Stimulated activated CD4-positive, alpha-beta T cell treated with anti-CD3 and anti-CD28 coated beads, Interleukin-4, amount 100 ng/mL, for 24 hours (primary cell): ENCODE measurements at regions not wholly inside any gene's neighbourhood (a gene's known extent, or its start where the extent isn't known, plus 50 kb on each side); places are given as distances from the start of the nearest gene placed in this dataset.
"Not testable (repeated sequence)": the region's sequence is repeated elsewhere in the genome, so short reads cannot be mapped to it uniquely, and the experiment has no call there.

ENCODE experiments used
- DNase-seq: peaks from one replicate; pipeline ENCODE4 v3.0.0-alpha.2; 2020

DNA sequence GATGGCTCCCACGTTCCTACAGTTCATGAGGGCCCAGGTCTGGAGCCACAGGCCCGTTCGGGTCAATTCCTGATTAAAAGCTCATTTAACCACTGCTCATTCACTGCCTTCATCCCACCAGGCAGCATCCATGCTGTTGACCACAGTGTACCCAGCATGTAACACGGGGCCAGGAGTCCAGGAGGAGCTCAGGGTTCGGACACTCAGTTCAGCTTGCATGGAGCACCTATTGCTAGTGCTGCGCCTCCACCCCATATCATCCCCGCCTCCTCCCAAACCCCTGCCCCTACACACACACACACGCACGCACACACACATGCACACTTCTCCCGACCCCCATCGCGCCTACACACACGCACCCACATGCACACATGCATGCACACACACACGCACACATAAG is 72.9 kb upstream of the SNTG2 start:
- no peak for DNase-seq

DNA sequence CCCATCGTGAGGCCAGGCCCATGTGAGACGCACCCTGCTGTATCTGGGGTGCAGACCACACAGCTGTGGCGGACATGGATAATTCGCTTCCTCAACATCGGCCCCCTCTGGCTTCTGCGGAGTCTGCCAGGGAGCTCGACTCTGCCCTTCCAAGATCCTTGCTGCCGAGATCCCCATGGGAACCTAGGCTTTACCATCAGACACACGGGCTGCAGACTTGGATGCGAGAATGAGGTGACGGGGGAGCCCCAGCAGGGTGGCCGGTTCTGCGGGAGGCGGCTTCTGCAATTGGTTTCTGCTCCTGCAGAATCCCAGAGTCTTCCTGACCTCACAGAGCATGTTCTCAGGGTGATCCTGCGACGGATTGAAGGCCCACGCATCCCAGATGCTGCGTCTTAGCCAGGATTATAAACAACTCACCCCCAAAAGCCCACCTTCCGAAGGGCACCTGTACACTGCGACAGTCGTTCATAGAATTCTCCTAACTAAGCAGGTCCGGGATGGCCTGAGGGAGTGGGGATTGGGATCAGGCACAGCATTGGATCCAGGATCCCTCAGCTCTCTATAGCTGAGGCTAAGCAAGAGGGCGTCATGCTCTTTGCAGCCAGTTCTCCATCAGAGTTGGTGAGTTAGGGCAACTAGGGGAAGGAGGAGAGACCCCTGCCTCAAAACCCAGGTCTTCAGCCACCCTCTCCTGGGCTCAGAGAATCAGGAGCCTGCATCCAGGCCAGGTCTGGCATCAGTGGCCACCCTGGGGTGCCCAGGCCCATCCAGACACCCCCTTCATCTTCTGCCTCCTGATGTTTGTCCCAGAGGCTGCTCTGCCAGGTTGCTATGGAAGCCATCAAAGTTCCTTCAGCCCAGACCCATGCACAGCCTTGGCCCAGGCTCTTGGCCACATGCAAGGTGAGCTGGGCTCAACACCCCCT is 74.7 kb upstream of the SNTG2 start:
- DNase-seq, result no peak

DNA sequence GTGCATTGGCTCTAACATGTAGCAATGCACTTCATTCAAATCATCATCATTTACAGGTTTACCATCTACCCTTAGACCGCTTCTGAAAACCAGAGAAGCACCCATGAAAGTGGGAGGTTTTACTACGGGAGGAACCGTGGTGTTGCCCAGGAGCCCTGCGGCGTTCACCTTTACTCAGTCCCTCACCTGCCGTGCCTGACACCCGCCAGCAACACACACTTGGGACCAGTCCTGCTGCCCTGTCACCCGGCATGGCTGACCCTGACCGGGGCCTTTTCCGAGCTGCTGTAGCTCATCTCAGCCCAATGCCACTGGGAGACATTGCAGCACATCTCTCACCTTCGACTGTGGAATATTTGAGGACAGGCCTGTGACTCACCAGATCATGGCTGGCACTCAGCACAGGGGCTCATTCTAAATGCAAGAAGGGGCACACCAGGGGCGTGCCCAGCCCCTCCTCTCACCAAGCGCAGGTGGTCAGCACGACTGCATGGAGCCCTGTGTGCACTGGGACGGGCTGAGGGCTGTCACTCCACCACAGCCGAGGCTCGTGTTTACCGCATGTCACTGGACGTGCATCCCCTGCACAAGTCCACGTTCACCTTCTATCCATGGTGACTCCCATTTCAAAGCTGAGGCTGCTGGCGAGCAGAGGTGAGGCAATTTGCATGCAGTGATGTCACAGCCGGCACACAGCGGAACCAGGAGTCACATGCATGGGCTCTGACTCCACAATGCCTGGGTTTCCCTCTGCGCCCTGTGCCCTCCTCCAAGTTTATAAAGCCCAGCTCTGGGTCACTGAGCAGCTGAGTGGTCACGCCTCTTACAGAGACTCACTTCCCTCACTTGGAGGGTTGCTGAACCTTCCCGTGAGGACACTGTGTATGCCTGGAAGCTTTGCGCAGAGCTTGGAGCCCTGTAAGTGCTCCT is 76.7 kb upstream of the SNTG2 start:
- no peak for DNase-seq

DNA sequence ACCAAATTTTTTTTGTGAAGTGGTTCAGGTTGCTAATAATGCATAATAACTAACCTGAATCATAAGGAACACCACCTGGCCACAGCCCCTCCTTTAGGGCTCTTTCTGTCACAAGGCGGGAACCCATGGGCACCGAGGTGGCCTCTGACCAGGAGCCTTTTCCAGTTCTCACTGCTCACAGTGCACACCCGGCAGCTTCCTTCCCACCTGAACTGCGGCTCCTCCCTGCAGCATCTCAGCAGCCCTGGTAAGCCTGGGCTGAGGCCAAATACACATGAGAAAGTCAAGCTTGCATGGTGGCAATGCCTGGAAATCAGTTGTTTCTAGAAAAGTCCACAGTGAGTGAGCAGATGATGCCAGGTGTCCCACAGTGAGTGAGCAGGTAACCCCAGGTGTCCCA is 77.6 kb upstream of the SNTG2 start:
- DNase-seq, result no peak

DNA sequence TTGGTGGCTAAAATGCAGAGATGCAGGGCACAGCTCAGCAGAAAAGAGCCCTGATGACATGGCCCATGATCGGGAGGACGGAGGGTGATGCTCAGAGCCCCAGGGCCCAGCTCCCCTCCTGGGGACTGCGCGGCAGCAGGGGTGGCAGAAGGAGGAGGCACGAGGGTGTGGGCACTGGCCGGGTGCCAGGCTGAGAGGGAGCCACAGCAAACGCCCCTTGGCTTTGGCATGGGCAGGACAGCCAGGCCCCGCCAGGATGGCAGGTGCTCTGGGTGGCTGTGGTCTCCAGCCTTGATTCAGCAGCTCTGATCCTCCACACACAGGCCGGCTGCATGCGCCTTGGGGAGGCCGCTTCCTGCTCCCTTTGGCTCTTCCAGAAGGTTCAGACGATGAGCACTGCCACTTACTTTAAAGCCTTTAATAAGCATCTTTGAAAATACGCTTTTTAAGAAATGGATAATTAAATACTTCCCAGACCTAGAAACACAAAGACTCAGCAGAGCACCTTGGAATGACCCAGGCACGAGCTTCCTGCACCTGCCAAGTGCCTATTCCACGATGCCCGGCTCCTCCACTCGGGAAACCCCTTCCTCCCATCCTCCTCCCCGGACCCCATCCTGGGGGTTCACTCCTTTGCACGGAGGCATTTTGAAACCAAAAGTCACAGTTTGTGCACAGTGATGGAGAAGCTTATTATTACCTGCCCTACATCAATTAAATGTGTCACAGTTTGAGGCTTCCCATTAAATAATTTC is 78.5 kb upstream of the SNTG2 start:
- DNase-seq, result no peak

DNA sequence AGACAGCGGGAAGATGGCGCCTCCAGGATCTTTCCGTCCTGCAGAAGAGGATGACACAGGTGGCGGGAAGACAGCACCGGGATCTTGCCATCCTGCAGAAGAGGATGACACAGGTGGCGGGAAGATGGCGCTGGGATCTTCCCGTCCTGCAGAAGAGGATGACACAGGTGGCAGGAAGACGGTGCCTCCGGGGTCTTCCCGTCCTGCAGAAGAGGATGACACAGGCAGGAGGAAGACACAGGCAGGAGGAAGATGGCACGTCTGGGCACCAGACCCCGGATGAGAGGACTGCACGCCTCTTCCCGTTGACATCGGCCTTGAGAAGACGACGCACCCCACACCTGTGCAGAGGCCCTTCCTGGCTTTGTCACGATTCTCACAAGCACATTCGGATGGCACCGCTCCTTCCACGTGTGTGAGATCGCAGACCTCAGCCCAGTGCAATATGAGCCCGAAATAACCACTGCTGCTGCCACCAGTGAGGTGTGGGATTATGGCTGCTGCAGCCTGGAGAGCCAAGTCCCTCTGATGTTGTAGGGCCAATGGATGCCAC is 79.4 kb upstream of the SNTG2 start:
- DNase-seq, result no peak

DNA sequence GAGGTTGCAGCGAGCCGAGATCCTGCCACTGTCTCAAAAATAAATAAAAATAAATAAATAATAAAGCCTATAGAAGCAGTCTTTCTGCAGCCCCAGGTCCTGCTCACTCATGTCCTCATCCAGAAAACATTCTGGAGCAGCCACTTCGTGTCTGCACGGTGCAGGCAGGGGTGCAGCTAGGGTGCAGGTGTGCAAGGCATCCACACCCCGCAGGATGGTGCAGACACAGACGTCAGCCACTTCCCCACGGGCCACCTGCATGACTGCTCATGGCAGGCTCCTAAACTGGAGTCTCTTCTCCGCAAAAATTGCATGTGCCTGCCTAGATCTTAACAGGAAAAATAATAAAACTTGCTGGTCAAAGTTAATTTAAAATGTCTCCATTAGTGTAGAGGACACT is 80.2 kb upstream of the SNTG2 start:
- no peak for DNase-seq

DNA sequence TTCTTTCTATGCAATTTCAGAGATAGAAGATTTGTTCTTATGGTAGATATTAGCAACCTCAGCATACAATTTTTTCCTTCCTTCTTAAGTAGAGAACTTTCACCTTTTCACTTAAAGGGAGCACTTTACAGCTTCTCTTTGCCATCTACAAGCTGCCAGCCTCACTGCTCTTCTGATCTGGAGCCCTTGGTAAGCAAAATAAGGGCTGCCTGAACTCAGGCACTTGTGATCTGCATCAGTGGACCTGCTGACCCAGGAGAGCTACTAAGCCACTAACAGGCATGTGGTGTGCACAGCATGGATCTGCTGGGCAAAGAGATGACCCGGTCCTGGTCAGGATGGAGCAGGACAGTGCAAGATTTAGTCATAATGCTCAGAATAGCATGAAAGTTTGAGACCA is 80.8 kb upstream of the SNTG2 start:
- no peak for DNase-seq

DNA sequence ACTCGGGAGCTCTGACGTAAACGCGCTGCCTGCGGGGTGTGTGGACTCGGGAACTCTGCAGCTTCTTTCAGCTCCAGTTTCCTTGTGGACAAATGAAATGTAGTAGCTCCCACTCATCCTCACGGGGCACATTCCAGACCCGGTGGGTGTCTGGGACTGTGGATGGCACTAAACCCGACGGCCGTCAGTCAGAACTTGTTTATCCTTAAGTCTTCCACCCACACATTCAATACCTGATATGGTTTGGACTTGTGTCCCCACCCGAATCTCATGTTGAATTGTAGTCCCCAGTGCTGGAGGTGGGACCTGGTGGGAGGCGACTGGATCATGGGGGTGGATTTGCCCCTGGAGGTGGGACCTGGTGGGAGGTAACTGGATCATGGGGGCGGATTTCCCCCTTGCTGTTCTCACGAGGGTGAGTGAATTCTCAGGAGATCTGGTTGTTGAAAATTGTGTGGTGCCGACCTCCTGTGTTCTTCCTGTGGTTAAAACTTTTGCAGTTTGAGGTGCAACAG is 81.2 kb upstream of the SNTG2 start:
- no peak for DNase-seq

DNA sequence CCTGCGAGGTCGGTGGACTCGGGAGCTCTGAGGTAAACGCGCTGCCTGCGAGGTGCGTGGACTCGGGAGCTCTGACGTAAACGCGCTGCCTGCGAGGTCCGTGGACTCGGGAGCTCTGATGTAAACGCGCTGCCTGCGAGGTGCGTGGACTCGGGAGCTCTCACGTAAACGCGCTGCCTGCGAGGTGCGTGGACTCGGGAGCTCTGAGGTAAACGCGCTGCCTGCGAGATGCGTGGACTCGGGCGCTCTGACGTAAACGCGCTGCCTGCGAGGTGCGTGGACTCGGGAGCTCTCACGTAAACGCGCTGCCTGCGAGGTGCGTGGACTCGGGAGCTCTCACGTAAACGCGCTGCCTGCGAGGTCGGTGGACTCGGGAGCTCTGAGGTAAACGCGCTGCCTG is 81.8 kb upstream of the SNTG2 start:
- not testable (repeated sequence) for DNase-seq

DNA sequence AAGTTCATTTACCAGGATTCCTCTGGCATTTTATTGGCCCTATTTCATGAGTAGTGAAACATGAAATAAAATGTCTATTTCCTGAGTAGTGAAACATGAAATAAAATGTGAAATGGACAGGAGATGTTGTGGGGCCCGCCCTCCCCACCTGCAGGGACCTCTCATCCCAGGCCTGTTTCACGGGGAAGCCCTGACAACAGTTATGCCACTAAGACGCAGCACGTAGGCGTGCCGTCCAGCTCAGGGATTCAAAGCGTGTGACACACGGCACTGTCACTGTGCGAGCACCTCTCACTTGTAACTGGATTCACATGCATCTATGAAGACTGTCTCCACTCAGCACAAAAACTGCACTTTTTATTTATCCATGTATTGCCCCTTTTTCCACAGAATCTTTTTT is 83.4 kb upstream of the SNTG2 start:
- no peak for DNase-seq

DNA sequence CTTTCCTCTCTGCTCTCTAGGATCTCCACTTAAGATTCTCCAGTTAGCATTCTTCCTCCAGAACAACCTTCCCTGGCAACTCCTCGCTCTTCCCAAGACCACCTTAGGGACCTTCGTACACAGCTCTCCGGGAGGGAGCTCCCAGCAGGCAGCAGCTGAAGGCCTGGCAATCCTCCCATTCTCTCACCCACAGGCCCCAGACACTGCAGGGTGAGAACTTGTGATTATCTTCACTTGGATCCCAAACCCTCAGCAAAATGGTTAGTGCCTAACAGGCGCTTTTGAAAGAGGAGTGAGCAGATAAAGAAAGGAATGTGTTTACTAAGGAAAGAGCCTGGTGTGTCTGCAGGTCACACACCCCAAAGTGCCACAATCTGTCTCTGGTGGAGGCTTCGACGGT is 83.8 kb upstream of the SNTG2 start:
- no peak for DNase-seq

DNA sequence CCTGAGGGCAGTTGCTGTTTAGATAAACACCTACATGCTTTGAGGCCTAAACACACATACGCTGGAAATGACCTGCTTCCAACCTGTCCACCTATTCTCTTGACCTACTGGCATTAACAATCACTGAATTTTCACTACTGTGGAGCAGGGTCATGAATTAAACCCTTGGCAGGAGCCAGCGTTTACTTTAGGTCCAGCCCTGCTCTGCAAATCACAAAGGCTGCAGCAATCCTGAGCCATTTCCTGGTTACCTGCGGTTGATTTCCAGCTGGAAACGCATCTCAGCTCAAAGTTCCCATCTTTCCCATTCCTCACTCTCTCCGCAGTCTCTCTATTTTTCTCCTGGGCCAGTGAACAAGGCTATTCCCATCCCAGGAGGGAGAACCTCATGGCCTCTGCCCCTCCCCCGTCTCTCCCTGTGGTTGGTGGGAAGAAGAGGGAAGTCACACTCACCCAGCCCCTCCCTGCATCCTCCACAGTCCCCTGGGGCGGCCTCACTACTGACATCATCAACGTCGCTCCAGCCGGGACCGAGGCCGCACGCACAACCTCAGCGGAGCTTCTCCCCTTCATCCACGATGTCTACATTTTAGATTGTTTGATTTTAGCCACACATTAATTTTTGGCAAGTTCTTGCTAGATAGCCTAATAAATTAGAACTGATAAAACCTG is 84.5 kb upstream of the SNTG2 start:
- no peak for DNase-seq

DNA sequence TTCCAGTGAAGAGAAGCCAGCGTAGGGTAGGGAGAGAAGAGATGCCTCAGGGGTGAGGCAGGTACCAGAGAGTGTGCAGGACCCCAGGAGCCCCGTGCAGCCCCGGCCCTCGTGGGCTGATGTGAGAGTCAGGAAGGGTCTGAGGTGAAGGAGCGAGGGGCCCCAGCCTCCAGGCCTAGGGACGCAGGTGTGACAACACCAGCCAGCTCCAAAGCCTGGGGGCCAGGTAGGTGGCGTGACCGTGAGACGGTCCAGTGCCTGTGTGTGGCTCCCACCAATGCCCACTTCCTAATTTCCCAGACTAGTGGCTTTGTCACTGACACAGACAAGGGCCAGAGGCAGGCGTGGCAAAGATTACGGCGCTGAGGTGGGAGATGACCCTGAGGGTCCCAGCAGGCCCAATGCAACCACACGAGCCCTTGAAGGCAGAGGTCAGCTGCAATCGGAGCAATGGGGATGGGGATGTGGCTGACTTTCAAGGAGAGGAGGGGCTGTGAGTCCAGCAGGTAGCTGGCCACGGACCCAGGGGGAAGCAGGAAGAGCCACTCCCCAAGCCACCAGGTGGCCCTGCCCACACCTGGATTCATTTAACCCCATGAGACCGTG is 86.0 kb upstream of the SNTG2 start:
- no peak for DNase-seq

DNA sequence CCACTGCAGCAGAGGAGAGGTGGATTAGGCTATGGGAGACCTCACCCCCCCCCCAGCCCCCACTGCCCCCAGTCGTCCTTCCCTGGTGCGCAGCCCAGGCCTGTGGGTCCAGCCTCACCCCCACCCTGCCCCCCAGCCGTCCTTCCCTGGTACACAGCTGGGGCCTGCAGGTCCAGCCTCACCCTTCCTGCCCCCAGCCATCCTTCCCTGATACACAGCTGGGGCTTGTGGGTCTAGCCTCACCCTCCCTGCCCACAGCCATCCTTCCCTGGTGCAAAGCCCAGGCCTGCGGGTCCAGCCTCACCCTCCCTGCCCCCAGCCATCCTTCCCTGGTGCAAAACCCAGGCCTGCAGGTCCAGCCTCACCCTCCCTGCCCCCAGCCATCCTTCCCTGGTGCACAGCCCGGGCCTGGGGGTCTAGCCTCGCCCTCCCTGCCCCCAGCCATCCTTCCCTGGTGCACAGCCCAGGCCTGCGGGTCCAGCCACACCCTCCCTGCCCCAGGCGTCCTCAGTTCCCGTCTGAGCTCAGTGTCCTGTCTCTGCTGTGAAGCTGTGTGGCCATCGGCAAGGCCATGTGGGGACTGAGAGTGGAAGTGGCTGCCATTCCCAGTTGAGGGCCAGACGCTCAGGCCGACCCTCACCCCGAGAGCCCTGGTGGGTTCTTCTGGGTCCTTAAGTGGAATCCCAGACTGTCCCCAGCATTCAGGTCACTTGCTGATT is 86.8 kb upstream of the SNTG2 start:
- no peak for DNase-seq

DNA sequence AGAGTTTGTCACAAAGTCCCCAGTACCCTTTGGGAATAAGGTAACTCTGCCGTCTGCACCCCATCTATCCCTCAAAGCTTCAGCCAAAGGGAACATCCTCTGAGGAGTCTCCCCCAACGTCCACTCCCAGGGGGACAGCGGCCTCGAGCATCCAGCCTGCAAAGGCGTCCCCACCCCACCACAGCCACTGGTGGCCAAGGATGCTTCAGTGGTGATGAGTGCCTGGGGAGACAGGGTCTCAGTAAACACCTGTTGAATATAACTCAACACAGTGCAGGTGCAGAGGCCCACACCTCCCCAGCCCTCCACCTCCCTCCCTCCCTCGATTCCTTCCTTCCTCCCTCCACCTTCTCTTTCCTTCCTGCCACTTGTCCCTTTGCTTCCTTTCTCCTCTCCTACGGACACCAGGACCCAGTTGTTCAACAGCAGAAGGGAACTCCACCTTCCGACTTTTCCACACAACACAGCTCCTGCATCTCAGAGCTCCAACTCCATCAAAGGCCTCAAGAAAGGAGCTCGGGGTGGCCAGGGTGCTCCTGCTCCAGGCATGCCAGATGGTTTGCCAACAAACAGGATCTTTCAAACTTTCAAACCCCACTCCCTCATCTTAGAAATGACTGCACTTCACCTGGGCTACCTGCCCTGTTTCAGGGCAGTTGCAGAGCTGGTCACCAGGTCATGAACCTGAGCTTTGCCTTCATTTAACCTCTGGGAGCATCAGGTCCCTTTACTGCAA is 87.8 kb upstream of the SNTG2 start:
- no peak for DNase-seq

DNA sequence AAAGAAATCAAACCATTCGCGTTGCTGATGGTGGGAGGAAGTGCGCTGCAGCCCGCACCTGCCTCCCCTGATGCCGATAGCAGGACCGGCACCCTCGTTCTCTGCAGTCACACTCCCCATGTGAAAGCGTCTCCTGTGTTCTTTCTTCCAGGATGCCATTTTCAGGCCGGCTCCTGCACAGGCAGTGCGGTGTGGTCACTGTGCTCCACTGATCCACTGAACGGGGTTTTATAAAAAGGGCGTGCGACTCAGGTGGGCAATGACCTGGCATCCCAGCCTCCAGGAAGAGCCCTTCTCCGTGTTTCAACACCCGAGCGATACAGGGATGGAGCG is 88.3 kb upstream of the SNTG2 start:
- no peak for DNase-seq

DNA sequence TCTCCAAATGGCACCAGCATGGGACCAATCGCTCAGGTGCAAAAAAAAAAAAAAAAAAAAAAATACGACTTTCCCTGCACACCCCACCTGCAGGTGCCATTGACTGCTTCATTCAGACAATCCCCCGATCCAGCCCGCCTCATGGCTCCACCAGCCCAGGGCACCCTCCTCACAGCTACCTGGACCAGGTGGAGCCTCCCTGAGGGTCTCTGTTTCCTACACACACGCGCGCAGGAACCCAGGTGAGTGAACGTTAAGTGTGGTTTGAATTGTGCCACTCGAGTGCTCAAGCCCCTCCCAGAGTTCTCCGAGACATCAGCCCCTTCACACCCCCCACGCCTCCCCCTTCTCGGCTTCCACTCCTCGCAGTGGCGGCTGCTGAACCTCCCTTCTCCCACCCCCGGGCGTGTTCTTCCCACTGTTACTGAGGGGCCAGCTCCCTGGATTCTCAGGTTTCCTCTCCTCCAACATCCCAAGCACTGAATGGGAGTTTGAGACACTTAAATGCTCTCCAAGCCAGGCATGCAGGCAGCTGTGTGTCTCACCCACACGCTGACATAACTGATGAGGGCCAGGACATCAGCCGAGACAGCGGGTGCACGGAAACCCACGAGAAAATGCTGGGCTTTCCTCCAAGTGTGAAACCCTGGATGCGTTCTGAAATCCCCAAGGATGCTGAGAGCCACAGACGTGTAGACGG is 88.8 kb upstream of the SNTG2 start:
- DNase-seq, result no peak

DNA sequence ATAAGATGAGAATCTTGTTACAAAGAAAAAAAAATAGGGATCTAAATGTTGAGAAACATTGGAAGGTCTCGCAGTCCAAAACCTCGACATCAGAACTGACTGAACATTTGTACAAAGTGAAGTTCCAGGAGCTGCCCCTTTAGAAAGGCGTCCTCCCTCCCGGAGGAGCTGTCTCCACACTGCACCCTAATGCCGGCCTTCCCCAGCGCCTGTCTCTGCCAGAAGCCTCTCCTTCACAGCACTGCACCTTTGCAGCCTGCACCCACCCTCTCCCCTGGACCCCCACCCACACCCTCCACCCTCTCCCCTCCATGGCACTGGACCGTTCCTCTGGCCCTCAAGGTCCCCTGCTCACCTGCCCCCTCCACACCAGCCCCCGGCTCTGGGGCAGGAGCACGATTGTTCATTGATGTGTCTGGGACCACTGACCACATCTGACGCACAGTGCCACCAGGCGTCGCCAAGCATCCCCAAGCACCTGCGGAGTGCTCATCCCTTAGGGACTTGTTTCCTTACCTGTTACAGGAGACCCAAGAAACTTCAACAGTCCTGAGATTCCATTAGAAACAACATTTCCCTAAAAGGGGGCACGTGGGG is 90.3 kb upstream of the SNTG2 start:
- DNase-seq, result no peak
